IMR-90 (cell line): ENCODE measurements at regions not wholly inside any gene's neighbourhood (a gene's known extent, or its start where the extent isn't known, plus 50 kb on each side); places are given as distances from the start of the nearest gene placed in this dataset.
"Not testable (repeated sequence)": the region's sequence is repeated elsewhere in the genome, so short reads cannot be mapped to it uniquely, and the experiment has no call there.

Source experiments
- ATAC-seq: fragments of 200-7000 bp; cut with Tn5 transposase; 2 replicates; pipeline ENCODE4 v1.9.1; 2020; ENCODE audit warnings: low read depth, mild to moderate bottlenecking, moderate library complexity
- BruUV-seq: library from RNA; stranded (reverse); fragments of 400-500 nt; replicated peaks from 2 replicates; lab custom pipeline; 2021; lab: Mats Ljungman, UMichigan
- CTCF ChIA-PET: fragments of 300-600 bp; formaldehyde crosslinking; extraction: SDS; loops from one replicate; lab custom pipeline; 2021; ENCODE audit warnings: antibody characterized with exemption; lab: Yijun Ruan, JAX
- POLR2A ChIA-PET: fragments of 300-600 bp; sonication (Branson Sonifier 250); formaldehyde crosslinking; loops from one replicate; lab custom pipeline; 2022; ENCODE audit warnings: antibody characterized with exemption; ENCODE audit not compliant: unreplicated experiment; lab: Charles Lee
- DNase-seq: peaks from one replicate; pipeline ENCODE4 v3.0.0; 2013
- H2AFZ ChIP-seq: replicated peaks from 2 replicates; pipeline ENCODE3; 2013; ENCODE audit warnings: low read length, mild to moderate bottlenecking; ENCODE audit not compliant: poor library complexity
- H2AK5ac ChIP-seq: 2 replicates; pipeline ENCODE4 v1.6.1; 2013; ENCODE audit warnings: low read depth, low read length, inconsistent platforms
- H2AK9ac ChIP-seq: replicated peaks from 2 replicates; pipeline ENCODE3; 2013; ENCODE audit warnings: mild to moderate bottlenecking, low read depth, low read length, moderate library complexity; ENCODE audit not compliant: poor library complexity
- H2BK120ac ChIP-seq: 2 replicates; pipeline ENCODE4 v1.6.1; 2013; ENCODE audit warnings: low read depth, low read length, inconsistent platforms
- H2BK15ac ChIP-seq: 3 replicates; pipeline ENCODE4 v1.6.1; 2013; ENCODE audit warnings: low read depth, low read length, inconsistent platforms
- H2BK20ac ChIP-seq: 2 replicates; pipeline ENCODE4 v1.6.1; 2013; ENCODE audit warnings: low read depth, mild to moderate bottlenecking, inconsistent platforms, low read length, moderate library complexity
- H2BK5ac ChIP-seq: 2 replicates; pipeline ENCODE4 v1.6.1; 2013; ENCODE audit warnings: mild to moderate bottlenecking, low read depth, low read length, inconsistent platforms; ENCODE audit not compliant: poor library complexity, severe bottlenecking
- H3K14ac ChIP-seq: replicated peaks from 2 replicates; pipeline ENCODE4 v1.6.1; 2013; ENCODE audit warnings: low read depth, low read length, inconsistent platforms
- H3K18ac ChIP-seq: 2 replicates; pipeline ENCODE4 v1.6.1; 2013; ENCODE audit warnings: low read depth, low read length, control low read depth
- H3K23ac ChIP-seq: 2 replicates; pipeline ENCODE4 v1.6.1; 2013; ENCODE audit warnings: low read depth, low read length, inconsistent platforms
- H3K27ac ChIP-seq: 2 replicates; pipeline ENCODE4 v1.5.1; 2013; ENCODE audit warnings: mild to moderate bottlenecking, control low read depth, low read length; ENCODE audit not compliant: insufficient read depth
- H3K27me3 ChIP-seq: 2 replicates; pipeline ENCODE4 v1.6.1; 2013; ENCODE audit warnings: low read length; ENCODE audit not compliant: control insufficient read depth, insufficient read depth
- H3K36me3 ChIP-seq: 2 replicates; pipeline ENCODE4 v1.6.1; 2013; ENCODE audit warnings: low read length, mixed read lengths; ENCODE audit not compliant: control insufficient read depth, insufficient read depth
- H3K4ac ChIP-seq: 2 replicates; pipeline ENCODE4 v1.6.1; 2013; ENCODE audit warnings: low read depth, low read length, inconsistent platforms
- H3K4me1 ChIP-seq: 2 replicates; pipeline ENCODE4 v1.6.1; 2013; ENCODE audit warnings: low read length, mixed read lengths; ENCODE audit not compliant: control insufficient read depth, insufficient read depth
- H3K4me2 ChIP-seq: 2 replicates; pipeline ENCODE4 v1.6.1; 2013; ENCODE audit warnings: low read depth, mild to moderate bottlenecking, control low read depth, low read length, moderate library complexity
- H3K4me3 ChIP-seq: 2 replicates; pipeline ENCODE4 v1.5.1; 2013; ENCODE audit warnings: low read depth, mild to moderate bottlenecking, control low read depth, low read length, moderate library complexity; ENCODE audit not compliant: insufficient read depth
- H3K56ac ChIP-seq: 2 replicates; pipeline ENCODE4 v1.6.1; 2013; ENCODE audit warnings: low read length, inconsistent platforms; ENCODE audit not compliant: insufficient read depth; ENCODE audit errors: extremely low read depth
- H3K79me1 ChIP-seq, 2 experiments: 2 replicates each; pipeline ENCODE4 v1.6.1; 2013; ENCODE audit warnings: low read length in 2 of 2, inconsistent platforms in 1 of 2, low read depth in 1 of 2
- H3K9ac ChIP-seq: 2 replicates; pipeline ENCODE4 v1.6.1; 2013; ENCODE audit warnings: low read depth, low read length, control low read depth
- H3K9me1 ChIP-seq: 2 replicates; pipeline ENCODE4 v1.6.1; 2013; ENCODE audit warnings: low read length, inconsistent platforms; ENCODE audit not compliant: insufficient read depth
- H3K9me3 ChIP-seq: 2 replicates; pipeline ENCODE4 v1.6.1; 2013; ENCODE audit warnings: low read length; ENCODE audit not compliant: control insufficient read depth, insufficient read depth
- H4K20me1 ChIP-seq: 2 replicates; pipeline ENCODE4 v1.6.1; 2013; ENCODE audit warnings: low read length, inconsistent platforms; ENCODE audit not compliant: insufficient read depth
- H4K5ac ChIP-seq: 2 replicates; pipeline ENCODE4 v1.6.1; 2013; ENCODE audit warnings: mild to moderate bottlenecking, low read depth, low read length, control low read depth
- H4K8ac ChIP-seq, 2 experiments: 2 replicates each; pipeline ENCODE4 v1.6.1; 2013; ENCODE audit warnings: low read depth in 2 of 2, low read length in 2 of 2, control low read depth in 1 of 2, inconsistent platforms in 1 of 2
- H4K91ac ChIP-seq: 2 replicates; pipeline ENCODE4 v1.6.1; 2013; ENCODE audit warnings: low read depth, low read length, inconsistent platforms; ENCODE audit not compliant: insufficient read depth
- FOS ChIP-seq: fragments of 150-350 bp; IDR thresholded peaks from 2 replicates; pipeline ENCODE4 v1.6.1; 2016; ENCODE audit warnings: low read depth, low read length
- WGBS, 2 experiments: methylation state at CpG; one replicate each; pipeline versions ENCODE4 v1.1.5 to v1.1.7; 2013; ENCODE audit warnings: missing lambda C conversion rate in 2 of 2; ENCODE audit not compliant: insufficient read length in 1 of 2; ENCODE audit errors: extremely low coverage in 2 of 2; 5-methylcytosine and 5-hydroxymethylcytosine counted together
- dilution Hi-C: fragments of 300-500 bp; cut with HindIII; formaldehyde crosslinking; loops from one replicate; pipeline ENCODE4 v1.14.3; 2018; ENCODE audit warnings: low sequenced_read_pairs; ENCODE audit not compliant: unreplicated experiment
- in situ Hi-C: fragments of 300-500 bp; cut with MboI; formaldehyde crosslinking; loops from 3 replicates; pipeline ENCODE4 v1.14.3; 2019; ENCODE audit warnings: low sequenced_read_pairs, inconsistent platforms, mixed read lengths
- intact Hi-C: fragments of 100-400 bp; cut with micrococcal nuclease; formaldehyde crosslinking; loops from 2 replicates; pipeline ENCODE4 v1.10.0; 2022

GRCh38 chr15:79744485-79744884 is 152.3 kb downstream of the MTHFS start:
- H3K18ac ChIP-seq, H4K91ac ChIP-seq, H3K4ac ChIP-seq, in situ Hi-C loops, dilution Hi-C loops, intact Hi-C loops, H2BK120ac ChIP-seq, H3K27me3 ChIP-seq, POLR2A ChIA-PET, H3K4me1 ChIP-seq, H3K9me3 ChIP-seq, H2BK20ac ChIP-seq, H3K79me1 ChIP-seq, BruUV-seq, H2BK15ac ChIP-seq, ATAC-seq, H3K23ac ChIP-seq, H3K9ac ChIP-seq, H2AFZ ChIP-seq, H4K20me1 ChIP-seq, H3K4me2 ChIP-seq, H2BK5ac ChIP-seq, H3K27ac ChIP-seq, H3K56ac ChIP-seq, H3K9me1 ChIP-seq, H4K5ac ChIP-seq, H3K36me3 ChIP-seq, H3K14ac ChIP-seq, H2AK5ac ChIP-seq, H4K8ac ChIP-seq, H2AK9ac ChIP-seq, H3K4me3 ChIP-seq: not testable (repeated sequence)
- peak; percentile 19; the same call in 1 of the 2 replicates for TF ChIP-seq FOS
- CTCF ChIA-PET: interaction anchor here (0.6 kb wide), 1 partner anchor 65 kb away, joined by 4 read pairs; no protein-coding TSS in a partner anchor
- DNase-seq: peak; percentile 3
- no CpG with 5 or more reads among the region's 3 CpGs for WGBS, 2 experiments
